ENCODE measurements at regions not wholly inside any gene's neighbourhood (a gene's known extent, or its start where the extent isn't known, plus 50 kb on each side); places are given as distances from the start of the nearest gene placed in this dataset.
A peak's percentile ranks its signal among the peaks of the same experiment; 100 is the strongest.

GRCh38 chr4:41322617-41323016 lies 65.9 kb downstream of the UCHL1 start:
- DNase-seq (ENCODE audit: extremely low read depth, insufficient read length): peak; percentile 8
- Histone ChIP-seq H3K4me3 (replicated peaks; ENCODE audit: low read depth, low read length) (no peak overlapping the region), H3K27me3 (replicated peaks; ENCODE audit: control insufficient read depth, insufficient read depth, low read length) (no peaks in the 10 kb centered on the region), H3K36me3 (ENCODE audit: control insufficient read depth, insufficient read depth, low read length) (no peaks in the 10 kb centered on the region)
- TF ChIP-seq, protein P1, sequence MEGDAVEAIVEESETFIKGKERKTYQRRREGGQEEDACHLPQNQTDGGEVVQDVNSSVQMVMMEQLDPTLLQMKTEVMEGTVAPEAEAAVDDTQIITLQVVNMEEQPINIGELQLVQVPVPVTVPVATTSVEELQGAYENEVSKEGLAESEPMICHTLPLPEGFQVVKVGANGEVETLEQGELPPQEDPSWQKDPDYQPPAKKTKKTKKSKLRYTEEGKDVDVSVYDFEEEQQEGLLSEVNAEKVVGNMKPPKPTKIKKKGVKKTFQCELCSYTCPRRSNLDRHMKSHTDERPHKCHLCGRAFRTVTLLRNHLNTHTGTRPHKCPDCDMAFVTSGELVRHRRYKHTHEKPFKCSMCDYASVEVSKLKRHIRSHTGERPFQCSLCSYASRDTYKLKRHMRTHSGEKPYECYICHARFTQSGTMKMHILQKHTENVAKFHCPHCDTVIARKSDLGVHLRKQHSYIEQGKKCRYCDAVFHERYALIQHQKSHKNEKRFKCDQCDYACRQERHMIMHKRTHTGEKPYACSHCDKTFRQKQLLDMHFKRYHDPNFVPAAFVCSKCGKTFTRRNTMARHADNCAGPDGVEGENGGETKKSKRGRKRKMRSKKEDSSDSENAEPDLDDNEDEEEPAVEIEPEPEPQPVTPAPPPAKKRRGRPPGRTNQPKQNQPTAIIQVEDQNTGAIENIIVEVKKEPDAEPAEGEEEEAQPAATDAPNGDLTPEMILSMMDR (IDR thresholded peaks at IDR 0.05; ENCODE audit: insufficient read depth, low read length, poor library complexity, severe bottlenecking): no peak

GRCh38 chr4:41323179-41323578 lies 66.5 kb downstream of the UCHL1 start:
- TF ChIP-seq, protein P1 (IDR thresholded peaks at IDR 0.05; ENCODE audit: insufficient read depth, low read length, poor library complexity, severe bottlenecking): no peak
- no peak for DNase-seq (ENCODE audit: extremely low read depth, insufficient read length)
- H3K36me3 ChIP-seq (ENCODE audit: control insufficient read depth, insufficient read depth, low read length): no peaks in the 10 kb centered on the region
- H3K27me3 ChIP-seq (replicated peaks; ENCODE audit: control insufficient read depth, insufficient read depth, low read length): no peaks in the 10 kb centered on the region
- no peak overlapping the region for H3K4me3 ChIP-seq (replicated peaks; ENCODE audit: low read depth, low read length)

GRCh38 chr4:41323706-41324105 lies 67.0 kb downstream of the UCHL1 start:
- Histone ChIP-seq H3K27me3 (replicated peaks; ENCODE audit: control insufficient read depth, insufficient read depth, low read length) (no peaks in the 10 kb centered on the region), H3K36me3 (ENCODE audit: control insufficient read depth, insufficient read depth, low read length) (no peaks in the 10 kb centered on the region), H3K4me3 (replicated peaks; ENCODE audit: low read depth, low read length) (no peak overlapping the region)
- DNase-seq (ENCODE audit: extremely low read depth, insufficient read length): no peak
- TF ChIP-seq, protein P1 (IDR thresholded peaks at IDR 0.05; ENCODE audit: insufficient read depth, low read length, poor library complexity, severe bottlenecking): no peak

GRCh38 chr4:41324861-41325260 lies 68.1 kb downstream of the UCHL1 start:
- H3K36me3 ChIP-seq (ENCODE audit: control insufficient read depth, insufficient read depth, low read length): no peaks in the 10 kb centered on the region
- TF ChIP-seq, protein P1 (IDR thresholded peaks at IDR 0.05; ENCODE audit: insufficient read depth, low read length, poor library complexity, severe bottlenecking): no peak
- no peak overlapping the region for H3K4me3 ChIP-seq (replicated peaks; ENCODE audit: low read depth, low read length)
- no peak for DNase-seq (ENCODE audit: extremely low read depth, insufficient read length)
- no peaks in the 10 kb centered on the region for H3K27me3 ChIP-seq (replicated peaks; ENCODE audit: control insufficient read depth, insufficient read depth, low read length)

DNA sequence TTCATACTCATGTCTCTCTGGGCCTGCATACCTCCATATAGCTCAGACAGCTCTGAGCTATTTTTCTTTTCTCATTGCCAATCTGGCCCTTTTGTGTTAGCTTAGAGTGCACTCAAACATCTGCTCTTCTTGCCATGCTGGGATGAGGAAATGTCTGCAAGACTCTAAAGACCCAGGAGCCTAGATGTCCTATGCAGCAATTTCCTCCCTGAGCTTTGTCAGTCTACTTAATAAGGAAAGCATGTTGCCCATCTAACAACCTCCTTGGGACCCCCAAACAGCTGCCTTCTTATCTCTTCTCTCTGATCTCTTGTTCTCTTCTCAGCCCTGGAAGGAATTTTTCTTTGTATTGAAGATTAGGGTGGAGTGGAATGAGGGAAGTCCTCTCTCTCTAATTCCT lies 69.2 kb downstream of the UCHL1 start:
- TF ChIP-seq, protein P1 (IDR thresholded peaks at IDR 0.05; ENCODE audit: insufficient read depth, low read length, poor library complexity, severe bottlenecking): no peak
- no peak overlapping the region for H3K4me3 ChIP-seq (replicated peaks; ENCODE audit: low read depth, low read length)
- no peak for DNase-seq (ENCODE audit: extremely low read depth, insufficient read length)
- no peaks in the 10 kb centered on the region for H3K36me3 ChIP-seq (ENCODE audit: control insufficient read depth, insufficient read depth, low read length)
- H3K27me3 ChIP-seq (replicated peaks; ENCODE audit: control insufficient read depth, insufficient read depth, low read length): no peaks in the 10 kb centered on the region

GRCh38 chr4:41326776-41327175 lies 70.0 kb downstream of the UCHL1 start:
- no peak for DNase-seq (ENCODE audit: extremely low read depth, insufficient read length)
- H3K4me3 ChIP-seq (replicated peaks; ENCODE audit: low read depth, low read length): no peak overlapping the region
- H3K36me3 ChIP-seq (ENCODE audit: control insufficient read depth, insufficient read depth, low read length): no peaks in the 10 kb centered on the region
- H3K27me3 ChIP-seq (replicated peaks; ENCODE audit: control insufficient read depth, insufficient read depth, low read length): no peaks in the 10 kb centered on the region
- TF ChIP-seq, protein P1 (IDR thresholded peaks at IDR 0.05; ENCODE audit: insufficient read depth, low read length, poor library complexity, severe bottlenecking): no peak

Measured in GM06990 (cell line).